Chondrocyte (in vitro differentiated cells): ENCODE measurements at regions not wholly inside any gene's neighbourhood (a gene's known extent, or its start where the extent isn't known, plus 50 kb on each side); places are given as distances from the start of the nearest gene placed in this dataset.

ENCODE experiments used
- DNase-seq: peaks from one replicate; pipeline ENCODE4 v3.0.0; 2021; ENCODE audit warnings: mixed read lengths, low spot score
- H3K27ac Mint-ChIP-seq: one replicate; pipeline ENCODE4 v1.8.0; 2021; ENCODE audit warnings: mild to moderate bottlenecking, moderate library complexity, mixed read lengths; ENCODE audit not compliant: unreplicated experiment
- H3K27me3 Mint-ChIP-seq: 2 replicates; pipeline ENCODE4 v1.8.0; 2021; ENCODE audit warnings: low read depth, mixed read lengths
- H3K36me3 Mint-ChIP-seq: 2 replicates; pipeline ENCODE4 v1.8.0; 2021; ENCODE audit warnings: low read depth, mixed read lengths
- H3K4me1 Mint-ChIP-seq: 2 replicates; pipeline ENCODE4 v1.8.0; 2021; ENCODE audit warnings: low read depth, mild to moderate bottlenecking, mixed read lengths
- H3K4me3 Mint-ChIP-seq: one replicate; pipeline ENCODE4 v1.8.0; 2021; ENCODE audit warnings: mild to moderate bottlenecking, moderate library complexity, mixed read lengths; ENCODE audit not compliant: unreplicated experiment
- H3K9me3 Mint-ChIP-seq: 2 replicates; pipeline ENCODE4 v1.8.0; 2021; ENCODE audit warnings: low read depth, mixed read lengths
- TF ChIP-seq, protein P1 (sequence below): fragments of 200-600 bp; sonication (generic); IDR thresholded peaks from 2 replicates; pipeline ENCODE4 v1.5.0; 2021; ENCODE audit warnings: antibody characterized with exemption, mild to moderate bottlenecking, moderate library complexity

DNA sequence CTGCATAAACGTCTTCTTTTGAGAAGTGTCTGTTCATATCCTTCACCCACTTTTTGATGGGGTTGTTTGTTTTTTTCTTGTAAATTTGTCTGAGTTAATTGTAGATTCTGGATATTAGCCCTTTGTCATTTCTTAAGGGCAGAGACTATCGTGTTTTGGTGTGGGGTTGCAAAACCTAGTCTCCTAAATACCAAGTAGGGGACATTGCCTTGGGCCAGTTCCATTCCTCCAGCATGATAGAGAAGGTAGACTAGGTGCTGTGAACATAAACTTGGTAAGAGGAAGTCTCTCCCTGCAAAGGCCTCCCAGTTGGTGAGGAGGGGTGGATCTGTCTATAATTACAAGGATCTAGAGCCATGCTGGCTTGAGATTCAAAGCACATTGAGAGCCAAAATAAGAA lies 390.7 kb downstream of the VRK1 start:
- H3K27me3 Mint-ChIP-seq: peaks cover 21% of the 10 kb centered on the region
- H3K36me3 Mint-ChIP-seq: no peaks in the 10 kb centered on the region
- no peak overlapping the region for H3K27ac Mint-ChIP-seq
- no peak for DNase-seq
- no peaks in the 10 kb centered on the region for H3K4me1 Mint-ChIP-seq
- TF ChIP-seq, protein P1, sequence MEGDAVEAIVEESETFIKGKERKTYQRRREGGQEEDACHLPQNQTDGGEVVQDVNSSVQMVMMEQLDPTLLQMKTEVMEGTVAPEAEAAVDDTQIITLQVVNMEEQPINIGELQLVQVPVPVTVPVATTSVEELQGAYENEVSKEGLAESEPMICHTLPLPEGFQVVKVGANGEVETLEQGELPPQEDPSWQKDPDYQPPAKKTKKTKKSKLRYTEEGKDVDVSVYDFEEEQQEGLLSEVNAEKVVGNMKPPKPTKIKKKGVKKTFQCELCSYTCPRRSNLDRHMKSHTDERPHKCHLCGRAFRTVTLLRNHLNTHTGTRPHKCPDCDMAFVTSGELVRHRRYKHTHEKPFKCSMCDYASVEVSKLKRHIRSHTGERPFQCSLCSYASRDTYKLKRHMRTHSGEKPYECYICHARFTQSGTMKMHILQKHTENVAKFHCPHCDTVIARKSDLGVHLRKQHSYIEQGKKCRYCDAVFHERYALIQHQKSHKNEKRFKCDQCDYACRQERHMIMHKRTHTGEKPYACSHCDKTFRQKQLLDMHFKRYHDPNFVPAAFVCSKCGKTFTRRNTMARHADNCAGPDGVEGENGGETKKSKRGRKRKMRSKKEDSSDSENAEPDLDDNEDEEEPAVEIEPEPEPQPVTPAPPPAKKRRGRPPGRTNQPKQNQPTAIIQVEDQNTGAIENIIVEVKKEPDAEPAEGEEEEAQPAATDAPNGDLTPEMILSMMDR: no peak
- H3K9me3 Mint-ChIP-seq: peaks cover 9% of the 10 kb centered on the region
- H3K4me3 Mint-ChIP-seq: no peak overlapping the region

- Mint-ChIP-seq H3K27ac (no peak overlapping the region), H3K36me3 (peaks cover 1% of the 10 kb centered on the region), H3K27me3 (peaks cover 2% of the 10 kb centered on the region), H3K9me3 (peaks cover 24% of the 10 kb centered on the region), H3K4me3 (no peak overlapping the region), H3K4me1 (no peaks in the 10 kb centered on the region)
- no peak for DNase-seq
- TF ChIP-seq, protein P1: no peak
Measured at GRCh38 chr14:97196336-97196735, 399.2 kb downstream of the VRK1 start.

DNA sequence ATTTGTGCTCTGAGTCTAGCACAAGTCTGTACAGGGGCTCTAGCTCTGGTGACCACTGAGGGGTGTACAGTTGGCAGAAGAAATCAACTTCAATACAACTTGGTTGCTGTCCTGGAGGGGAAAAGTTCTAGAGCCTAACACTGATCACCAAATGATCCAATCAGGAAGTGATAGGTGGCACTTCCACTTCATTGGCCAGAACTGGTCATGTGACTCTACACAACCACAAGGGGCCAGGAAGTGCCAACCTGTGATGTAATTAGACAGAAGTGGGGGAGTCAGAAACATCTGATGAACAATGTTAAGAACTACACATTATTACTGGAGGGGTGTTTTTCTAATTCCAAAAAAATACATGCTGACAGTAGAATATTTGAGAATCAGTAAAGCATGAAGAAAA lies 401.6 kb downstream of the VRK1 start:
- H3K36me3 Mint-ChIP-seq: peaks cover 1% of the 10 kb centered on the region
- H3K4me3 Mint-ChIP-seq: no peak overlapping the region
- H3K9me3 Mint-ChIP-seq: peaks cover 17% of the 10 kb centered on the region
- DNase-seq: no peak
- TF ChIP-seq, protein P1: no peak
- H3K27ac Mint-ChIP-seq: no peak overlapping the region
- no peaks in the 10 kb centered on the region for H3K4me1 Mint-ChIP-seq
- H3K27me3 Mint-ChIP-seq: peaks cover 5% of the 10 kb centered on the region

DNA sequence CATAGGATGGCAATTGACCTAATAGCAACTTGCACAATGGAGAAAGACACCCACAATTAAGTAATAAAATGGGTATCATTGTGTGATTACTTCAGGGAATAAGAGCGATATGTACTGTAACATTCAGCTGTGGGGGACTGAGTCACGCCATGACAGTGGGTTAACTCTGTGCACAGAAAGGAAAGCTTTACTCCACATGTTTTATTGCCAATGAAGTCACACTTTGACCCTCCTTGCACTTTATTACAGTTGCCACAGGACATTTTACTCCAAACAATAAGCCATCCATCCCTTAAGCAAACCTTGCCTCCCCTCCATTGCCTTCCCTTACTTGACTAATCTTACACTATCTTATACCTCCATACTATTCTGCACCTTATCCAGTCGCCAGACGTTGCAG lies 403.1 kb downstream of the VRK1 start:
- H3K36me3 Mint-ChIP-seq: peaks cover 1% of the 10 kb centered on the region
- H3K27ac Mint-ChIP-seq: no peak overlapping the region
- DNase-seq: no peak
- TF ChIP-seq, protein P1: no peak
- H3K27me3 Mint-ChIP-seq: peaks cover 8% of the 10 kb centered on the region
- no peak overlapping the region for H3K4me3 Mint-ChIP-seq
- H3K9me3 Mint-ChIP-seq: peaks cover 9% of the 10 kb centered on the region
- no peaks in the 10 kb centered on the region for H3K4me1 Mint-ChIP-seq

- Mint-ChIP-seq H3K4me3 (no peak overlapping the region), H3K9me3 (peaks cover 3% of the 10 kb centered on the region), H3K36me3 (no peaks in the 10 kb centered on the region), H3K27me3 (peaks cover 21% of the 10 kb centered on the region), H3K27ac (no peak overlapping the region), H3K4me1 (no peaks in the 10 kb centered on the region)
- DNase-seq: no peak
- TF ChIP-seq, protein P1: no peak
Measured at GRCh38 chr14:97206916-97207315, 409.7 kb downstream of the VRK1 start.
